ENCODE measurements at regions not wholly inside any gene's neighbourhood (a gene's known extent, or its start where the extent isn't known, plus 50 kb on each side); places are given as distances from the start of the nearest gene placed in this dataset.
A peak's percentile ranks its signal among the peaks of the same experiment; 100 is the strongest.
"Not testable (repeated sequence)": the region's sequence is repeated elsewhere in the genome, so short reads cannot be mapped to it uniquely, and the experiment has no call there.

GRCh38 chr5:133861161-133861737, 107.2 kb downstream of the C5orf15 start:
- FAIRE-seq (no peak), DNase-seq (ENCODE audit: extremely low spot score, insufficient read length, low read depth) (no peak)

DNA sequence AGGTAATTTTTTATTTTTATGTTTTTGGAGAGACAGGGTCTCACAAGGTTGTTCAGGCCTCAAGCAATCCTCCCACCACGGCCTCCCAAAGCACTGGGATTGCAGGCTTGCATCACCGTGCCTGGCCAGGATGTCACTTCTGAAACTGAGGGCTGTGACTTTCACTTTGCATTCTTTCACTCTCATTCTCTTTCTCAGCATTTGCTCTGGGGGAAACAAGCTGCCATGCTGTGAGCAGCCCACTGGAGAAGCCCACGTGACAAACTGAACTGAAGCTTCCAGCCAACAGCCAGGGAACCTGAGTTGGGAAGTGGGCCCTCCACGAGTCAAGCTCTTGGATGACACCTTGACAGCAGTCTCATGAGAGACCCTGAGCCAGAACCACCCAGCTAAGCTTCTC, 109.4 kb downstream of the C5orf15 start:
- no peak for DNase-seq (ENCODE audit: extremely low spot score, insufficient read length, low read depth)
- peak; percentile 60 for FAIRE-seq

GRCh38 chr5:133857595-133858313, 110.7 kb downstream of the C5orf15 start:
- FAIRE-seq; DNase-seq (ENCODE audit: extremely low spot score, insufficient read length, low read depth): not testable (repeated sequence)

GRCh38 chr5:133854554-133854953, 113.9 kb downstream of the C5orf15 start:
- DNase-seq (ENCODE audit: extremely low spot score, insufficient read length, low read depth) (no peak), FAIRE-seq (no peak)

DNA sequence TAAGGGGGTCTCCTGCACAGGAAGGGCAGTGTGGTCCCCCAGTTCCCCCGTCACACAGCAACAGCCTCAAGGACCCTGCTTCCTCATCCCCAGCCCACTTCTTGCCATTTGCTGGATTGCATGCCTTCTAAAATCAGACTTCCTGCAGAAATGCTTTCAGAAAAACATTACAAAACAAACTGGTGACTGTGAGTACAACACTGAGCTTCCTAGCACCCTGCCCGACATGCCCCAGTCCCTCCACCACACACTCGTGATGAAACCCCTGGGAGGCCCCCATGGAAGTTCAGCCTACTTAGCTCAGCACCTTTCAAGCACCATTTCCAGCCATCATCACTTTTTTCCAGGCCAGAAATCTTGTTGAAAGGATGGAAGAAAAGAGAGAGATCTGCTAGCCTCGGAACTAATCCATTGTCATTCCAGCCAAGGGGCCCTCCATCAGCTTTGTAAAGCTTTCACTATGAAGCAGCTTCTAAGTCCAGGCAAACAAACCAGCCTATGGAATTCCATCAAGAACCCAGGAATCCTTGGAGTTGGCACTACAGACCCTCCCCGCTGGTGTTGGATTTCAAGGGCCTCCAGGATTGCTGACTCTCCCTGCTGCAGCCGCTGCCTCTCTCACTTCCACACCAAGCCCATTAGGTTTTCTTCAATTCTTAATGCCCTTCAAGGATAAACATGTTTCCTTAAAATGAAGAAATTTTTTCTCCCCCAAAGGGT, 114.6 kb downstream of the C5orf15 start:
- FAIRE-seq, result no peak
- DNase-seq (ENCODE audit: extremely low spot score, insufficient read length, low read depth), result no peak

DNA sequence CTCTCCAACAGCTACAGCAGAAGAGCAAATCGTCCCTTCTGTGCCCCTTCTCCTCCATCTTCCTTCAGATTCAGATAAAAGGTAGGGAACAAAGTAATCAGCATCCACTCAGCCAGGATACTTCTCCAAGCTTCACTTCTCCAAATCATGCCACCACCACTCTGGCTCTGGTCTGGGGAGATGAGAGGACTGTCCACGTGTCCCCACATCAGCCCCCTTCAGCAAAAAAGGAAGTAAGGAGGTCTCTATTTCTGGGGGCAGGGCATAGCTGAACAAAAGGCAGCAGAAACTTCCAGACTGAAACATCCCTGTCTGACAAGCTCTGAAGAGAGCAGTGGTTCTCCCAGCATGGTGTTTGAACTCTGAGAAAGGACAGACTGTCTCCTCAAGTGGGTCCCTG, 116.9 kb downstream of the C5orf15 start:
- FAIRE-seq (no peak), DNase-seq (ENCODE audit: extremely low spot score, insufficient read length, low read depth) (no peak)

- FAIRE-seq (no peak), DNase-seq (ENCODE audit: extremely low spot score, insufficient read length, low read depth) (no peak)
These were observed 117.6 kb downstream of the C5orf15 start for GRCh38 chr5:133850811-133851210.

GRCh38 chr5:133849116-133849515, 119.3 kb downstream of the C5orf15 start:
- no peak for FAIRE-seq
- DNase-seq (ENCODE audit: extremely low spot score, insufficient read length, low read depth), result no peak

DNA sequence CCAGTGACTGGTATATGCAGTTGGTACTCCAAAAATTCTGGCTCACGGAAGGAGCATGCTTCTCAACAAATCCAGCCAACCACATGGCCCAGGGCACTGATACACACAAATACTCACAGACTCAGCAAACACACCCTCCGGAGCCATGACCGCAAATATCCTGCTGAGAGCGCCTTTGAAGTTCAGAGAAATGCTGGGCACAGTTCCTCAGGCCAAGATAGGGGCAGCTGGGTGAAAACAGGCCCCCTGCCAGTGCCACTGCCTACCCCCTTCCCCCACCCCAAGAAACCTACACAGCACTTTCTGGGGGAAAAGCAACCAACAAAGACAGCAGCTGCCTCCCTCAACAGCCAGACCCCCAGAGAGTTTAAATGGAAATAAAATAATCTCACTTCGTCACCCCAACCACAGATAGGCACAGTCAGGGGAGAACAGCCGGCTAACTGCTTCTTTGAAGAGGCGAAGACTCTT, 120.0 kb downstream of the C5orf15 start:
- FAIRE-seq (no peak), DNase-seq (ENCODE audit: extremely low spot score, insufficient read length, low read depth) (no peak)

DNA sequence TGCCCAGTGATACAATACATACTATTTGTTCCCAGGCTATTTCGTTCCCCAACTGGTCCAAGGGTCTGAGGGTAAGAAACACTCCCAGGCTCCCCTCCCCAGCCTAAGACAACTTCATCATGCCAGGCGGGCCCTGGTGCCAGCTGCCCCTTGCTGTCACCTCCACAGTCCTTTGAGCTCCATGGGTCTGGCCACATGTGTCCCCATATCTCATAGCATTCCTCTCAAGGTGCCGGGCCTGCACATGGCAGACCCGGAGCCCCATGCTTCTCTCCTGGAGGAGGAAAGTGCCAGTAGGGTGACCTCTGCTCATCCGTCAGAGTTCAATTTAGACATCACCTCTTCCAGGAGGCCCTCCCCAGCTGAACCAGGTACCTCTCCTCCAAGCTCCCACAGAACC, 120.5 kb downstream of the C5orf15 start:
- DNase-seq (ENCODE audit: extremely low spot score, insufficient read length, low read depth) (no peak), FAIRE-seq (no peak)

DNA sequence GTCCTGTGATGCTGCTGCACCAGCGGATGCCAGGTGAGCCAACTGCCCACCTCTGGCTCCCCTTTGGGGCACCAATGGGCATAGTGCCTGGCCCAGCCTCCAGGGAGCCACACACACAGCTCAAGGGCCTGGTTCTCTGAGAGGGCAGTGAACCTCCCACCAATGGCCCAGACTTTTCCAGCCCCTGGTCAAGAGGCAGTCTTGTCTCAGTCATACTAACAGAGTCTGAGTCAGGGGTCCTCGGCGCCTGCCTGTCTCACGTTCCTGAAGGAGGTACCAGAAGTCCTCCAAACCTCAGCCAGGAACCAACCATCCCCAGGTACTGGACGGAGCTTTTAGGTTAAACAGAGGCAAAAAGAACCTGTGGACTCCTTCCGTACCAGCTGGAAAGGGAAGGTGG, 121.1 kb downstream of the C5orf15 start:
- no peak for FAIRE-seq
- no peak for DNase-seq (ENCODE audit: extremely low spot score, insufficient read length, low read depth)

GRCh38 chr5:133846478-133847226, 121.8 kb downstream of the C5orf15 start:
- FAIRE-seq (peak; percentile 92), DNase-seq (ENCODE audit: extremely low spot score, insufficient read length, low read depth) (no peak)

GRCh38 chr5:133845271-133845670, 123.2 kb downstream of the C5orf15 start:
- DNase-seq (ENCODE audit: extremely low spot score, insufficient read length, low read depth) (no peak), FAIRE-seq (no peak)

GRCh38 chr5:133844836-133845235, 123.6 kb downstream of the C5orf15 start:
- FAIRE-seq (no peak), DNase-seq (ENCODE audit: extremely low spot score, insufficient read length, low read depth) (no peak)

DNA sequence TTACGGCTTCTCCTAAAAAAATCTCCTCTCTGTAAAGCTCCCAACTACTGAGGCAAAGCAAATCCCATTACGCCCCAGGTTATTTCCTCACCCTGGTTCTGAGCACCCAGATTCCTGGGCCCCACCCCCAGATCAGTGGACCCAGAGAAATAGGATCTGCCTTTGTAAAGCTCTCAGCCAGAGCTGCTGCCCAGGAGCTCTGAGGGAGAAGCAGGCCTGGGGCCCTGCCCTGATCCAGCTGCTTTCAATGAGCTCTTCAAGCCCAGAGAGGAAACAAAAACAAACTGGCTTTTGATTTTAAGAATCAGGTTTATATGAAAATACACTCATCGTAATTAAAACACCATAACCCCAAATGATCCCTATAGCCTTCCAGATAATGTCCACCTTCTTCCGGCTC, 124.5 kb downstream of the C5orf15 start:
- DNase-seq (ENCODE audit: extremely low spot score, insufficient read length, low read depth) (no peak), FAIRE-seq (no peak)

DNA sequence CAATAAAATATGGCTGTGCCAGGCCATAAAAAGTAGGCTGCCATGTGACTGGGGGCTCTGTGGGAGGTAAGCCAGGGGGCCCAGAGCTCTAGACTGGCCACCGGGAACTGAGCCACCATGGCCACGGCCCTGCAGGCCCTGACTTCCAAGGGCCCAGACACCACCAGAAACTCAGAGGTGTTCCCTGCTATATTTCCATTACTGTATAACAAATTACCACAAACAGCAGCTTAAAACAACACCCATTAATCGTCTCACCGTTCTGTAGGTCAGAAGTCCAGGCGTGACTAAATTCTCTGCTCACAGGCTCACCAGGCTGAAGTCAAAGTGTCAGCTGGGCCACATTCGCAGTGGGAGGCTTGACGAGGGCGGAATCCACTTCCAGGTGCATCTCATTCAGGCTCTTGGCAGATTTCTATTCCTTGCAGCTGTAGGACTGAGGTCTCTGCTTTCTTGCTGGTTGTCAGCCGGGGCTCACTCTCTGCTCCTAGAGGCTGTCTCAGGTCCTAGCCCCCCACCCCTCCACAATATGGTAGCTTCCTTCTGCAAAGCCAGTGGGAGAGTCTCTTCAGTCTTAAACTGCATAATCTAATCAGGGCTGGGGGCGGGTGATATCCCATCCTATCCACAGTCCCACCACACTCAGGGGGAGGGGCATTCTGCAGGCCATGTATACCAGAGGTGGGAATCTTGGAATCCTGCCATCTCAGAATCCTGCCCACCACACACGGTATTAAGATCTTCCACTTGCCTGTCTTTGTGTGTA, 125.4 kb downstream of the C5orf15 start:
- FAIRE-seq, result no peak
- DNase-seq (ENCODE audit: extremely low spot score, insufficient read length, low read depth), result no peak

DNA sequence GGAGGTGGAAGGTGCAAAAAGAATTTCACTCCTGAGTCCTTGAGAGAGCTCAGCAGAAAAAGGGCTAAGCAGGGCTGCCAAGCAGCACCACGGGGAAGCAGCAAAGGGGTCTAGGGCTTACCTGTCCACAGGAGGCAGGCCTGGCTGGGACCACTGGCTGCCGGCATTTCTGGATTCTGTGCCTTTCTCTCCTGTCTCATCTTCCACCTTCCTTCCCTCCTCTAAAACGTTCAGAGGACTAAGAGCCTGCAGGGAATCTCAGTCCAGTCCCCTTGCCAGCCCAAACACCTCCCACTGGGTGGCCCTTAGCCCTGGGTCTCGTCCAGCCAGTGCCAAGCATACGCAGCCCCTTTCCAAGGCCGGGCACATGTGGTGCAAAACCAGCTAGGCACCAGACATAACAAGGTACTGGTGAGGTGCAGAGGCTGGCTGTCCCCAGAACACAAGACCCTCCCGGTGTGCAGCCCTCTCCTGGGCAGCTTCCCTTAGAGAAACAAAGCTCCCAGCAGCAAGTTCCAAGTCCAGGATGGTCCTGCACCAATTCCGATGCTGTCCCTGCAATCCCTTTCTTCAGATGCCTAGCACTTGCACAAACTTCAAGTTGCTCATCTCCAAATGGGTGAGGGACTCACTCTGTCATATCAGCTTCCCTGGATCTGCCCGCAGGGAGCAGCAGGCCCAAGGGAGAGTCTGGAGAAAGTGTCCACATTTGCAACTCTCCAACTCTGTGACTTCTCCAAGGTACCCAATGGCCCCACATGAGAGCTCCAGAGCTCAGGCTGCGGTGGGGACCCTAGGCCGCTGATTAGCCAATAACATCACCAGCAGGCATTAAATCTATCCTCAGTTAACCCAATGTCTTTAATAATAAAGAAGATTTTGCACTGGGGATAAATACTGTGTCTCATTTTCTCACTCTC, 126.3 kb downstream of the C5orf15 start:
- DNase-seq (ENCODE audit: extremely low spot score, insufficient read length, low read depth) (no peak), FAIRE-seq (no peak)

DNA sequence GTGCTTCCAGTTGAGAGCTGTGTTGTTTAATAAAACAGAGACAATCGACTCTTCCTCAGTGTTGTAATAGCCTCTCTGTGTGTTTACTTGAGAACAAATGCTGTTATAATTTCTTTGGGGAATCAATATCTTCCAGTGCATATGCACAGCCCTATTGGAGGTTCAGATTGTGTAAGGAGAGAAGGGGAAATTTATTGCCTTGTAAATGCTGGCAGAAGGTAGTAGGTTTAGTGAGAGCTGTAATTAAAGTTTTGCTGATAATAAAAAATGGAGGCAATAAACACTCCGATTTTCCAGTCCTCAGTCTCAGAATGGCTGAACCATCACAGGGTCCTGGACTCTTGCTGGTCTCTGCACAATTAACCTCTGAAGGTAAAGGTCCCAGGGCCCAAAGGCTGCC, 128.3 kb downstream of the C5orf15 start:
- DNase-seq (ENCODE audit: extremely low spot score, insufficient read length, low read depth), result no peak
- no peak for FAIRE-seq

- no peak for DNase-seq (ENCODE audit: extremely low spot score, insufficient read length, low read depth)
- no peak for FAIRE-seq
These were observed 128.7 kb downstream of the C5orf15 start for GRCh38 chr5:133839721-133840120.
